ENCODE measurements at regions not wholly inside any gene's neighbourhood (a gene's known extent, or its start where the extent isn't known, plus 50 kb on each side); places are given as distances from the start of the nearest gene placed in this dataset.
A peak's percentile ranks its signal among the peaks of the same experiment; 100 is the strongest.

DNA sequence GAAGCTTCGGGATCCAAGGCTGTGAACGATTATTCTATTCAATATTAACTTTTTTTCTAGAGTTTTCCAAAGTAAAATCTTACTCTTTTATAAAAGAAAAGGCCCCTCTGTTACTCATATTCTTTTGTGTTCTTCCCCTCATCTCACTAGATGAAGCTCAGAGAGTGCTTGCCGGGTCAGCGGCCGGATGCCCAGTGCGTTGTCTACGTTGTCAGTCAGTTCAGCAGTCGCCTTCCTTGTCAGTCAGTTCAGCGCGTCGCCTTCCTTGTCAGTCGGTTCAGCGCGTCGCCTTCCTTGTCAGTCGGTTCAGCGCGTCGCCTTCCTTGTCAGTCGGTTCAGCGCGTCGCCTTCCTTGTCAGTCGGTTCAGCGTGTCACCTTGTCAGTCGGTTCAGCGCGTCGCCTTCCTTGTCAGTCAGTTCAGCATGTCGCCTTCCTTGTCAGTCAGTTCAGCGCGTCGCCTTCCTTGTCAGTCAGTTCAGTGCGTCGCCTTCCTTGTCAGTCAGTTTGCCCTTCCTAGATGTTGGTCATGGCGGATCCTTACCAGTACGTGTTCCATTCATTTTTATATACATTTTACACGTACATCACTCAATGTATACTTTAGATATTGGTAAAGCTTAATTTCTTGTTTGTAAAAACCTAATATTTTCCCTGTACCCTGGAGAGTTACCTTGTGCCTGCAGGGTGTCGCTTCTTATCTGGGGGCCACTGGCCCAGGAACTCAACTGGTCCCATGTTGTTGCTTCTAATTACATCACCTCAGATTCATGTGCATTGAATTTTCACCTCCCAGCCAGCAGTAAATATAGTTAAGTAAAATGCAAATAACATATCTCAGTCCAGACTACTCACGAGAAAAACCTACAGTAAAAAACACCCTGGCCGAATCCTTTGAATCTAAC is 206.9 kb downstream of the ASB1 start:
- Mint-ChIP-seq H3K36me3 (ENCODE audit: low read depth) (no peaks in the 10 kb centered on the region), H3K27ac (ENCODE audit: unreplicated experiment) (no peak overlapping the region)

DNA sequence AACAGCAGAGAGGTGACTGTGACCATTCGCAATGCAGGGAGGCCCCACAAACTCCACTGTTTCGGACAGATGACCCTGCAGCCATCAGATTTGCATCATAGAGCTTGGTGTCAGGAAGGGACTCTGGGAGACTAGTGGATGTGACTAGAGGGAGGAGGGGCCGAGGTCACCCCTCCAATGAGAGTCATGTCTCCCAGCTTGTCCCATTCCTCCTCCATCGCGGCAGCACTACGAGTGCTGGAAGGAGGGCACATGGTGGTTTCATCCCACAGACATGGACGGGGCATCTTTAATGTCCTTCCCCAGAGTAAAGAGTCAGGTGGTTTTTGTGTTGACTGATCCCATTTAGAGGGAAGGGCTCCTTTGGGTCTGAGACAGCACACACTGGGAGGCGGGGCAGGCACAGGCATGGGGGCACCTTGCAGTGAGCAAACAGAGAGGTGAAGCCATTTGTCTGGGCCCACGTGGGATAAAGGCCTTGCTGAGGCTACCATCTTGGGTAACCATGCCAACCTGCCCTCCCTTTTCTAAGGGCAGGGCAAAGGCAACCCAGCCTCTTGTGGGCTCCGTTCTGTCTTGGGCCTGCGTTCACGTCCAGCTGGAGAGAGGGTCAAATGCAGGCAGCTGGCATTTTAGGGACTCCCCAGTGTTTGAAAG is 208.1 kb downstream of the ASB1 start:
- no peak for DNase-seq (ENCODE audit: low spot score)
- Mint-ChIP-seq H3K27me3 (ENCODE audit: low read depth) (peaks cover 21% of the 10 kb centered on the region), H3K4me3 (ENCODE audit: unreplicated experiment) (no peak overlapping the region), H3K36me3 (ENCODE audit: low read depth) (no peaks in the 10 kb centered on the region), H3K27ac (ENCODE audit: unreplicated experiment) (no peak overlapping the region), H3K9me3 (ENCODE audit: low read depth) (no peaks in the 10 kb centered on the region), H3K4me1 (ENCODE audit: low read depth) (peaks cover 9% of the 10 kb centered on the region)
- no peak for TF ChIP-seq CTCF (IDR thresholded peaks at IDR 0.05)

More for the DNA sequence above, 206.9 kb downstream of the ASB1 start:
- Mint-ChIP-seq H3K4me3 (ENCODE audit: unreplicated experiment) (no peak overlapping the region), H3K27me3 (ENCODE audit: low read depth) (peaks cover 23% of the 10 kb centered on the region), H3K4me1 (ENCODE audit: low read depth) (peaks cover 9% of the 10 kb centered on the region), H3K9me3 (ENCODE audit: low read depth) (no peaks in the 10 kb centered on the region)
- no peak for TF ChIP-seq CTCF (IDR thresholded peaks at IDR 0.05)
- DNase-seq (ENCODE audit: low spot score): no peak

DNA sequence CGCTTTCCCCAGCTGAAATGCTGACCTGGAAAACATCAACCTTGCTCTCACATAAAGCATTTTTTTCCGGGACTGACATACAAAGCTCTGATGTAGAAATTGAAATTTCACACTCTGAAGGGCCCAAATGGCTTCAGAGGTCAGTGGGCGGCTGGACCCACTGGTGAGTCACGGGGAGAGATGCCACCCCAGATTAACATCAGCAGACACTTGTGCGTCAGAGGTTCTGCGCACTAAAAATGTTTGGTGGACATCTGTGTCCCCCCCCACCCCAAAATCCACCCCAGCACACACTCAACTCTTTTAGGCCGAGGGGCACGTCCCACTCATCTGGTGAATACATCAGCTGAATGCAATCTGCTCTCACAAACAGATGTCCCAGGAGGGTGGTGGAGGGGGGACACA is 208.9 kb downstream of the ASB1 start:
- TF ChIP-seq CTCF (IDR thresholded peaks at IDR 0.05): no peak
- H3K27me3 Mint-ChIP-seq (ENCODE audit: low read depth): peaks cover 23% of the 10 kb centered on the region
- DNase-seq (ENCODE audit: low spot score): no peak
- H3K36me3 Mint-ChIP-seq (ENCODE audit: low read depth): no peaks in the 10 kb centered on the region
- peaks cover 9% of the 10 kb centered on the region for H3K4me1 Mint-ChIP-seq (ENCODE audit: low read depth)
- no peak overlapping the region for H3K27ac Mint-ChIP-seq (ENCODE audit: unreplicated experiment)
- no peaks in the 10 kb centered on the region for H3K9me3 Mint-ChIP-seq (ENCODE audit: low read depth)
- no peak overlapping the region for H3K4me3 Mint-ChIP-seq (ENCODE audit: unreplicated experiment)

- Mint-ChIP-seq H3K4me1 (ENCODE audit: low read depth) (peaks cover 9% of the 10 kb centered on the region), H3K27me3 (ENCODE audit: low read depth) (peaks cover 27% of the 10 kb centered on the region), H3K9me3 (ENCODE audit: low read depth) (no peaks in the 10 kb centered on the region), H3K4me3 (ENCODE audit: unreplicated experiment) (no peak overlapping the region), H3K36me3 (ENCODE audit: low read depth) (no peaks in the 10 kb centered on the region), H3K27ac (ENCODE audit: unreplicated experiment) (peak overlapping the region; percentile 75)
- no peak for DNase-seq (ENCODE audit: low spot score)
- no peak for TF ChIP-seq CTCF (IDR thresholded peaks at IDR 0.05)
Measured at GRCh38 chr2:238636269-238637073, 209.7 kb downstream of the ASB1 start.
